NCI-H2029 treated with DMSO at 0.1 percent for 48 hours (cell line): ENCODE measurements at regions not wholly inside any gene's neighbourhood (a gene's known extent, or its start where the extent isn't known, plus 50 kb on each side); places are given as distances from the start of the nearest gene placed in this dataset.

ENCODE experiments used
- DNase-seq: peaks from one replicate; lab custom pipeline; 2025; lab: John Stamatoyannopoulos, UW

DNA sequence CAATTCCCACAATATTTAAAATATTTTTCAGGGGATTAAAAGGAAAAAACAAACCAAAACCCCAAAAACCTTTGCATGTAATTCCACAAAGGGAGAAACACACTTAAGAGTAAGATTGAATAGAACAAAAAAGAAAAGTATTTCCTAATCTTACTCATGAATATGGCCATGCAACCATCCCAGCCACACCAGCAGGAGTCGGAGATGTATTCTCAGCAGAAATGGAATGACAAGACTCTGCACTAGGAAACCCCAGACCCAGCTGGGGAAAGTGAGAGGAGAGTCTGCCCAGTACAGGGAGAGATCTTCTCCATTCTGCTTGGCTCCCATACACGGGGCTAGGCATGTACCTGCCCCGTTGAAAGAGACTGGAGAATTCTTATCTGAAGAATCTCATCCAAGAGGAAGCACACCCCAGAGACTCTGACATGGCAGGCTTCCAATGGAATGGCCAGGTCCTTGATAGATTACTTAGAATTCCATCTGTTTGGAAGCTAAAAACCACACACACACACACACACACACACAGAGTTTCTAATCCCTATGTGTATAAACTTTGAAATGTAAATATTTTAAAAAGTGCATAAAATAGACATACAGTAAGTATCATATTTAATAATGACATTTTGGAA, 118.8 kb downstream of the GADD45G start:
- DNase-seq: no peak

GRCh38 chr9:89724659-89725058, 119.8 kb downstream of the GADD45G start:
- no peak for DNase-seq

DNA sequence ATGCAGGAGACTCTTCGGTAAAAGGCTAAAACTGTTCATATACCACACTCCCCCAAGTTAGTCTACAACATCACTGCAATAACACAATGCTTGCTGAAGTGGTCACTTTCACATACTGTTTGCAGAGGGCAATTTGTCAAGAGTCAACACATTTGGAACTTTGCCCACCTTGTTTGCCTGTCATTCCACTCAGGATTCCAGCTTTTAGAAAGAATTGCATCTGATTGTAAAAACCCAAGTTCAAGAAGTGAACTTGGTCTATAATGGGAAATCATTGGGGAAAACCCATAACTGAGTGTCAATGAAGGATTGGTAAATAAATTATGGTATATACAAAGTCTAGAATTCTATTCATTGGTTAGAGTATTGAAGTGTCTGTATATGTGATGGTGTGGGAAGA, 120.5 kb downstream of the GADD45G start:
- no peak for DNase-seq

DNA sequence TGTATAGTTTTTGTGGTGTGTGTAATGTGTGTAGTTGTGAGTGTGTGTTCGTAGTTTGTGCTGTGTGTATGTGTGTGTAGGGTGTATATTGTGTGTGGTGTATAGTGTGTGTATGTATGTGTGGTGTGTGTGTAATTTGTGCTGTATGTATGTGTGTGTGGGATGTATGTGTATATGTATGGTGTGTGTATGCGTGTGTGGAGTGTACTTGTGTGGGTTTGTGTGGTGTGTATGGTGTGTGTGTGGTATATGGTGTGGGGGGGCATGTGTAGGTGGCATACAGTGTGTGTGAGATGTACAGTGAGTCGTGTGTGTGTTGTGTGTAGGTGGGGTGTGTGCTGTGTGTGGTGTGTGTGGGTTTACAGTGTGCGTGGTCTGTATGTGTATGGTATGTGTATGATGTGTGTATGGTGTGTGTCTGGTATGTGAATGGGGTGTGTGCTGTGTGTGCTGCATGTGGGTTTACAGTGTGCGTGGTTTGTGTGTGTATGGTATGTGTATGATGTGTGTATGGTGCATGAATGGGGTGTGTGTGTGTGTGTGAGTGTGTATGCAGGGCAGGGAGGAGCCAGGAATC, 125.2 kb downstream of the GADD45G start:
- DNase-seq: no peak

DNA sequence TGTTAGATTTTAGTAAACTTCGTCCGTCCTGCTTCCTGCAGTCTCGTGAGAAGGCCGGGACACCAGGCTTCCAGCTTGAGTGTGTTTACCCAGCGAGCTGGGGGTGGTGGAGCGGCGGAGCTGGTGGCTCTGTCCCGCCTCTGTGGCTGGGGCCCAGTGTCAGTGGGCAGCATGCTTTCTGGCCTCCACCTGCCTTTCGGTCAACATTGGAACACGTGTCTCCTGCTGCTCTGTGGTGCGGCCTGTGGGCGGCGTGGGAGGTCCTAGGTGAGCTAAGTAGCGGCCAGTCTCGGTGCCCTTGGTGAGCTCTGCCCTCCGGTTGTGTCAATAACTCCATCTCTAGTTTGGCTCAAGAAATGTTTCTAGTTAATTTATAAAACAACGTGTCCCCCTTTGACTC, 125.9 kb downstream of the GADD45G start:
- peak; percentile 90 for DNase-seq

DNA sequence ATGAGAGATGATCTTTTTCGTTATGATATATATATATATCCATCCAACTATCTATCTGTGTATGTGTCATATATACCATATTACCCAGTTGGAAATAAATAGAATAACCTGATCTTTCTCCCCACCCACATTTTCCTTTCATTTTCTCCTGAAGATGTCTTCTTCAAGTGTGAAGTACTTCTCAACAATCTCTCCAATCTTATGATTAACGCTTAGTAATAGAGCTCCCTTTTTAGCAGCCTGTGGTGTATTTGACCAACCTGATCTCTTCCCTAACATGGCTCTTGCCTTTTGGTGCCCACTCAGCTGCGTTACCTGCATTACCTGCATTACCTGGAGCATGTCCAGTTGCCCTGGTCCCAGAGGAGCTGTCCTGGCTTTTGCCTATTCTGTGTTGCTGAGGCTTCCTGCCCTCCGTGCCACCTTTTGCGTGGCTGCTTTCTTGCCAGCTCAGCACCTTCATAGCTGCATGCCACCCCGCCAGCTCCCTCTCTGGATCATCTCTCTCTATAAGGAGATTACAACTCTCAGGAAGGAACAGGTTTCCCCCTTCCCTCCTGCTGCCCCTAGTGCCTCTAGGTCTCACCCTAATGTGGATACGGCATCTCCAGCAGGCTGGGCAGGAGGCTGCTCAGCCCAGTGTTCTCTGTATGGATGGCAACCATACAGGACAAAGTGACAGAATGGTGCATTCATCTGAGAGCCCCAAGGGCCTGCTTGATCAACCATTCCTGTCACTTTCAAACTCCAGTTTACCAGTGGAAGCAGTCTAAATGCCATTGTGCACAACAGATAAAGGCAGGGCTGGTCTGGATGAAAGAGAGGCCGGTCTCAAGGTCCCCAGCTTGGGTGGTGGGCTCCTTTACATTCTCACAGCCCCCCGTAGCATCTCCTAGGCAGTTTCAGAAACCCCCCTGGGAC, 126.7 kb downstream of the GADD45G start:
- peak; percentile 60 for DNase-seq

GRCh38 chr9:89732295-89732938, 127.6 kb downstream of the GADD45G start:
- no peak for DNase-seq

GRCh38 chr9:89732939-89733324, 128.1 kb downstream of the GADD45G start:
- DNase-seq: no peak

GRCh38 chr9:89734600-89735041, 129.8 kb downstream of the GADD45G start:
- no peak for DNase-seq

GRCh38 chr9:89738137-89738932, 133.5 kb downstream of the GADD45G start:
- no peak for DNase-seq

- no peak for DNase-seq
Measured at GRCh38 chr9:89739511-89739910, 134.7 kb downstream of the GADD45G start.

- no peak for DNase-seq
Measured at GRCh38 chr9:89739916-89740315, 135.1 kb downstream of the GADD45G start.

DNA sequence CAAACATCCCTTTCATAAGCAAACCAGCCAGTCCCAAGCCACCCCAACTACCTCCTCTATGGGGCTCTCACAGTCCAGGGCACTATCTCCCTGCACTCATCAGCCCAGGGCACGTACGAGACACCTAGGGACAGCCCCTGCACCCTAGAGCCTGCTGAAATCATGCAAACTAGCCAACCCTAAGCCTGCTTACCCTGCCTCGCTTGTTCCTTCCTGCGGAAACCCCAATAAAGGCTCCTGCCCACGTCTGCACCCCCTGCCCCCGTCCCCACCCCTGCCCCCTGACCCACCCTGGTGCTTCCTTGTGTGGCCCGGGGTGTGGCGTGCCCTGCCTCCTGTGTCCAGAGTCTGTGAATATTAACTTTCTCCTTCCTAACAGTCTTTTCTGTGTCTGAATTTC, 135.9 kb downstream of the GADD45G start:
- no peak for DNase-seq

DNA sequence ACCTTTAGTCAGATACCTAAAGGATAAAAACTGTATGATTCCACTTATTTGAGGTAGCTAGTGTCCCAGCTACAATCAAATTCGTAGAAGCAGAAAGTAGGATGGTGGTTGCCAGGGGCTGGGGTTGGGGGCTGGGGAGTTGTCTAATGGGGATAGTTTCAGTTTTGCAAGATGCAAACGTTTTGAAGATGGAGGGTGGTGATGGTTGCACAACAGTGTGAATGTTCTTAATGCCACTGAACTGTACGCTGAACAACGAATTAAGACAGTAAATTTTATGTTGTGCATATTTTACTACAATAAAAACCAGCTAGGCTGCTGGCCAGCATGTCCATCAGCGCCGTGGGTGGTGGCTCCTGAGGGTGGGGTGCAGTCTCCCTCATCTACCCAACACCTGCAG, 137.8 kb downstream of the GADD45G start:
- DNase-seq: no peak

DNA sequence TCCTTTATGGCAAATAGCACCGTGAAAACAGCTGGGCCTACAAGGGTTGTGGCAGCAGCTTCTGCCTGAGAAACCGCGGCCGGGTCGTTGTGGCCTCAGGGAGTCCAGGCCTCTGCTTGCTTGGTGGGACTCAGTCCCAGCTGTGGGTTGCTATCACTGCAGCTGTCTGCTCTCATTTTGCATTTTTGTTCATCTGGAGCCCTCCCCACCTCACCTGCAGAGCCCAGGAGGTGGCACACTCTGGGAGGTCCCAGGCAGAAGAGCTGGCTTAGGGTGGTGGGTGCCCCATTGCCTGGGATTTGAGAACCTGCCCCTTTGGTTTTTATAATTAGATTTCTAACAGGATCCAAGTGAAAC, 138.4 kb downstream of the GADD45G start:
- no peak for DNase-seq

- DNase-seq: no peak
Measured at GRCh38 chr9:89743573-89744254, 138.9 kb downstream of the GADD45G start.

DNA sequence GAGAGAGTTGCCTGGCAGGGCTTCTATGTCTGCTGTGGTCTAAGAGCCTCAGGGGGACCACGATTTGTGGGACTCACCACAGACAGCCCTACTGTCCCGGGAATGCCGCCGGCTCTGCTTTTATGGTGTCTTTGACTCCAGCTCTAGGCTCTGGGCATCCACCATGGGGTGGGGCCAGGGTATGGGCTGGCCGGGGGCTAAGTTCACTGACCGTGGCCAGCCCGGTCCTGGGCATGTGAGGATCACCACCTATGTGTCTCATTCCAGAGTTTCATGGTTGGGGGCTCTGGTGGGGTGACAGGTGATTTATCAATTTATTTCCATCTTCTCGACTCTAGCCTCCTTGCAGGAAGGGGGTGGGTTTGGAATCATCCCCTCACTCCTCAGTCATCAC, 139.4 kb downstream of the GADD45G start:
- DNase-seq: no peak

- no peak for DNase-seq
Measured at GRCh38 chr9:89744730-89745129, 139.9 kb downstream of the GADD45G start.

GRCh38 chr9:89745601-89746376, 141.0 kb downstream of the GADD45G start:
- no peak for DNase-seq

DNA sequence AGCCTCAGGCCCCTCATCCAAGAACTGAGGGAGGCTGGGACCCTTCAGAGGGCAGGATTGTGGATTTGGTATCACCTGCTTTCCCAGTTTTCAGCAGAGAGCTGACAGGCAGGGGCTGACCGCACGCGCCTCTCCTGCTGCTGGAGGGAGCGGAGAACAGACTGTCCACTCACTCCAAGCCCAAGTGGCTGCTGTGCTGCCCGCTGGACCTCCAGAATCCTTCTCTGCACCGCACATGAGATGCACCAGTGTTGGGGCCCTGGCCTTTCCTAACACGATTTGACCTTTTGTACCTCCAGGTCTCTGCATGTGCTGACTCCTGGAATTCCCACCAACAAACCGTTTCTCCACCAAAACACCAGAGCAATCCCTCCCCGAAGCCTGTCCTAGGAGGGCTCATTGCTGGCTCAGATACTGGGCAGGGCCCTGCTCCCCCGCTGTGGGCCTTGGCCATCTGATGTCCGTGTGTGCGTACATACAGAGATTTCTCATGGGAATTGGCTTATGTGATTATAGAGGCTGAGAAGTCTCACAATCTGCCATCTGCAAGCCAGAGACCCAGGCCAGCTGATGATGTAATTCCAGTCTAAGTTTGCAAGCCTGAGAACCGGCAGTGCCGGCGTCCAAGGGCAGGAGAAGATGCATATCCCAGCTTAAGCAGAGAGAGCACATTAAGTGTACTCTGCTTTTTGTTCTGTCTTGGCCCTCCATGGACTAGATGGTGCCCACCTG, 141.7 kb downstream of the GADD45G start:
- DNase-seq: no peak
